Astrocyte (in vitro differentiated cells and primary cell): ENCODE measurements at regions not wholly inside any gene's neighbourhood (a gene's known extent, or its start where the extent isn't known, plus 50 kb on each side); places are given as distances from the start of the nearest gene placed in this dataset.

Experiments used
- DNase-seq: peaks from one replicate; pipeline ENCODE4 v3.0.0-alpha.2; 2010; ENCODE audit warnings: low read depth
- FAIRE-seq: peaks from 2 replicates; lab custom pipeline; 2011; peaks lifted over from hg19 to GRCh38; lab: Jason Lieb, UNC
- H2AFZ ChIP-seq: 2 replicates; pipeline ENCODE4 v1.6.0; 2012; ENCODE audit warnings: low read depth, low read length, inconsistent platforms
- H3K27ac ChIP-seq: 2 replicates; pipeline ENCODE4 v1.5.1; 2011; ENCODE audit warnings: low read depth, low read length, inconsistent platforms
- H3K27me3 ChIP-seq: 2 replicates; pipeline ENCODE4 v1.6.0; 2011; ENCODE audit warnings: low read length, inconsistent platforms; ENCODE audit not compliant: insufficient read depth
- H3K36me3 ChIP-seq: 2 replicates; pipeline ENCODE4 v1.5.1; 2011; ENCODE audit warnings: low read length, inconsistent platforms; ENCODE audit not compliant: insufficient read depth
- H3K4me1 ChIP-seq: 2 replicates; pipeline ENCODE4 v1.5.1; 2011; ENCODE audit warnings: low read length, inconsistent platforms; ENCODE audit not compliant: insufficient read depth
- H3K4me2 ChIP-seq: 2 replicates; pipeline ENCODE4 v1.6.0; 2012; ENCODE audit warnings: low read length, inconsistent platforms
- H3K4me3 ChIP-seq: 2 replicates; pipeline ENCODE4 v1.5.1; 2011; ENCODE audit warnings: low read depth, mild to moderate bottlenecking, low read length, inconsistent platforms; ENCODE audit not compliant: insufficient read depth
- H3K79me2 ChIP-seq: 2 replicates; pipeline ENCODE4 v1.6.0; 2012; ENCODE audit warnings: mild to moderate bottlenecking, low read length, inconsistent platforms; ENCODE audit not compliant: insufficient read depth
- H3K9ac ChIP-seq: 2 replicates; pipeline ENCODE4 v1.6.0; 2012; ENCODE audit warnings: mild to moderate bottlenecking, low read length, inconsistent platforms
- H3K9me3 ChIP-seq: 2 replicates; pipeline ENCODE4 v1.5.1; 2012; ENCODE audit warnings: low read depth, mild to moderate bottlenecking, low read length, inconsistent platforms; ENCODE audit not compliant: insufficient read depth
- H4K20me1 ChIP-seq: 2 replicates; pipeline ENCODE4 v1.6.0; 2012; ENCODE audit warnings: low read length, inconsistent platforms; ENCODE audit not compliant: insufficient read depth
- H3K27ac Mint-ChIP-seq: one replicate; pipeline ENCODE4 v1.8.0; 2021; ENCODE audit warnings: mild to moderate bottlenecking, mixed read lengths; ENCODE audit not compliant: unreplicated experiment
- H3K27me3 Mint-ChIP-seq: one replicate; pipeline ENCODE4 v1.8.0; 2021; ENCODE audit warnings: low read depth, mixed read lengths; ENCODE audit not compliant: unreplicated experiment
- H3K36me3 Mint-ChIP-seq: one replicate; pipeline ENCODE4 v1.8.0; 2021; ENCODE audit warnings: low read depth, mixed read lengths; ENCODE audit not compliant: unreplicated experiment
- H3K4me1 Mint-ChIP-seq: one replicate; pipeline ENCODE4 v1.8.0; 2021; ENCODE audit warnings: low read depth, mixed read lengths; ENCODE audit not compliant: unreplicated experiment
- H3K4me3 Mint-ChIP-seq: one replicate; pipeline ENCODE4 v1.8.0; 2021; ENCODE audit warnings: mild to moderate bottlenecking, moderate library complexity, mixed read lengths; ENCODE audit not compliant: unreplicated experiment
- H3K9me3 Mint-ChIP-seq: one replicate; pipeline ENCODE4 v1.8.0; 2021; ENCODE audit warnings: mild to moderate bottlenecking, mixed read lengths; ENCODE audit not compliant: unreplicated experiment
- CTCF ChIP-seq: IDR thresholded peaks from 2 replicates; pipeline ENCODE4 v1.5.1; 2011; ENCODE audit warnings: low read depth, mild to moderate bottlenecking, inconsistent platforms, low read length, moderate library complexity; ENCODE audit not compliant: insufficient read depth
- EZH2 ChIP-seq: IDR thresholded peaks from 2 replicates; pipeline ENCODE4 v1.6.1; 2012; ENCODE audit warnings: mild to moderate bottlenecking, low read length, inconsistent platforms; ENCODE audit not compliant: insufficient read depth

- H2AFZ ChIP-seq, result no peak overlapping the region
- DNase-seq (no peak), FAIRE-seq (no peak)
- H3K4me2 ChIP-seq, result no peak overlapping the region
- no peak for TF ChIP-seq CTCF
- TF ChIP-seq EZH2, result no peak
- Mint-ChIP-seq H3K4me3 (no peak overlapping the region), H3K4me1 (no peaks in the 10 kb centered on the region), H3K27ac (no peak overlapping the region), H3K36me3 (no peaks in the 10 kb centered on the region), H3K9me3 (peaks cover 3% of the 10 kb centered on the region), H3K27me3 (no peaks in the 10 kb centered on the region)
- H3K27ac ChIP-seq, result no peak overlapping the region
- no peaks in the 10 kb centered on the region for H3K27me3 ChIP-seq
- H3K4me3 ChIP-seq, result no peak overlapping the region
- H3K79me2 ChIP-seq, result no peaks in the 10 kb centered on the region
- no peaks in the 10 kb centered on the region for H4K20me1 ChIP-seq
- no peaks in the 10 kb centered on the region for H3K36me3 ChIP-seq
- H3K4me1 ChIP-seq, result no peaks in the 10 kb centered on the region
- H3K9ac ChIP-seq, result no peak overlapping the region
- no peaks in the 10 kb centered on the region for H3K9me3 ChIP-seq
Measured at GRCh38 chr2:66753660-66754059, 318.7 kb downstream of the MEIS1 start.

- no peak overlapping the region for H3K4me3 Mint-ChIP-seq
- Histone ChIP-seq H3K9me3 (no peaks in the 10 kb centered on the region), H3K36me3 (no peaks in the 10 kb centered on the region), H3K4me3 (no peak overlapping the region), H3K4me1 (no peaks in the 10 kb centered on the region), H3K27me3 (no peaks in the 10 kb centered on the region), H2AFZ (no peak overlapping the region), H3K9ac (no peak overlapping the region), H4K20me1 (no peaks in the 10 kb centered on the region), H3K4me2 (no peak overlapping the region), H3K79me2 (no peaks in the 10 kb centered on the region), H3K27ac (no peak overlapping the region)
- H3K9me3 Mint-ChIP-seq, result peaks cover 5% of the 10 kb centered on the region
- no peak for FAIRE-seq
- H3K27ac Mint-ChIP-seq, result no peak overlapping the region
- no peak for TF ChIP-seq CTCF
- no peaks in the 10 kb centered on the region for H3K36me3 Mint-ChIP-seq
- no peaks in the 10 kb centered on the region for H3K4me1 Mint-ChIP-seq
- DNase-seq, result no peak
- no peaks in the 10 kb centered on the region for H3K27me3 Mint-ChIP-seq
Measured at GRCh38 chr2:66755974-66756373, 321.0 kb downstream of the MEIS1 start.

GRCh38 chr2:66761826-66762225, 326.9 kb downstream of the MEIS1 start:
- Histone ChIP-seq H3K4me1 (no peaks in the 10 kb centered on the region), H3K27ac (no peak overlapping the region), H3K4me2 (no peak overlapping the region), H3K79me2 (no peaks in the 10 kb centered on the region), H3K9ac (no peak overlapping the region), H3K27me3 (no peaks in the 10 kb centered on the region), H3K9me3 (no peaks in the 10 kb centered on the region), H4K20me1 (no peaks in the 10 kb centered on the region), H2AFZ (no peak overlapping the region), H3K36me3 (no peaks in the 10 kb centered on the region), H3K4me3 (no peak overlapping the region)
- H3K27ac Mint-ChIP-seq, result no peak overlapping the region
- H3K36me3 Mint-ChIP-seq, result no peaks in the 10 kb centered on the region
- no peaks in the 10 kb centered on the region for H3K27me3 Mint-ChIP-seq
- no peak for FAIRE-seq
- H3K4me3 Mint-ChIP-seq, result no peak overlapping the region
- H3K9me3 Mint-ChIP-seq, result peaks cover 2% of the 10 kb centered on the region
- TF ChIP-seq EZH2, result no peak
- no peak for TF ChIP-seq CTCF
- DNase-seq, result no peak
- no peaks in the 10 kb centered on the region for H3K4me1 Mint-ChIP-seq
